A549 (cell line): ENCODE measurements at regions not wholly inside any gene's neighbourhood (a gene's known extent, or its start where the extent isn't known, plus 50 kb on each side); places are given as distances from the start of the nearest gene placed in this dataset.

Experiments used
- ATAC-seq, 2 experiments: fragments of 200-7000 bp in 1 of 2; fragments of >200 bp in 1 of 2; cut with Nextera tagmentation in 1 of 2; cut with Tn5 transposase in 1 of 2; 3 replicates each; pipeline versions ENCODE4 v1.8.0 to v1.9.1; 2018 to 2020; ENCODE audit warnings: mild to moderate bottlenecking in 1 of 2, moderate library complexity in 1 of 2
- CTCF ChIA-PET: fragments of 300-600 bp; sonication (Branson Sonifier 250); formaldehyde crosslinking; extraction: SDS; loops from one replicate; lab custom pipeline; 2021; ENCODE audit warnings: antibody characterized with exemption, inconsistent platforms; lab: Yijun Ruan, JAX
- POLR2A ChIA-PET: fragments of 350-600 bp; formaldehyde crosslinking; extraction: SDS; loops from one replicate; lab custom pipeline; 2021; ENCODE audit warnings: antibody characterized with exemption, inconsistent platforms; lab: Yijun Ruan, JAX
- DNase-seq, 2 experiments: peaks; one replicate each; pipeline versions ENCODE4 v3.0.0 to v3.0.0-alpha.2; 2011 to 2016; ENCODE audit warnings: low read depth in 1 of 2, low spot score in 1 of 2
- FAIRE-seq: peaks from 2 replicates; lab custom pipeline; 2011; peaks lifted over from hg19 to GRCh38; lab: Jason Lieb, UNC
- H3K27ac ChIP-seq, 2 experiments: fragments of >200 bp; sonication (Bioruptor Twin); formaldehyde crosslinking; 3 replicates each; pipeline ENCODE4 v1.5.1; 2016 to 2017
- H3K4me1 ChIP-seq: fragments of >200 bp; sonication (Bioruptor Twin); formaldehyde crosslinking; 3 replicates; pipeline ENCODE4 v1.6.1; 2016
- H3K4me2 ChIP-seq: fragments of >200 bp; sonication (Bioruptor Twin); formaldehyde crosslinking; 3 replicates; pipeline ENCODE4 v1.6.1; 2016
- H3K4me3 ChIP-seq: fragments of >200 bp; sonication (Bioruptor Twin); formaldehyde crosslinking; 3 replicates; pipeline ENCODE4 v1.5.1; 2016
- H3K9me3 ChIP-seq: fragments of >200 bp; sonication (Bioruptor Twin); formaldehyde crosslinking; 3 replicates; pipeline ENCODE4 v1.6.1; 2016
- BHLHE40 ChIP-seq: IDR thresholded peaks from 2 replicates; pipeline ENCODE4 v1.6.1; 2012; ENCODE audit warnings: low read depth, low read length, inconsistent platforms
- CBX2 ChIP-seq: fragments of 200-600 bp; sonication (generic); IDR thresholded peaks from 2 replicates; pipeline ENCODE4 v1.6.1; 2016; ENCODE audit warnings: low read depth, mild to moderate bottlenecking, borderline replicate concordance
- CBX8 ChIP-seq: fragments of 200-600 bp; sonication (generic); IDR thresholded peaks from 2 replicates; pipeline ENCODE4 v1.6.1; 2016
- CHD2 ChIP-seq: fragments of 150-350 bp; IDR thresholded peaks from 2 replicates; pipeline ENCODE4 v1.6.1; 2014; ENCODE audit warnings: low read length; ENCODE audit not compliant: partially characterized antibody
- CHD4 ChIP-seq: fragments of 200-600 bp; sonication (generic); IDR thresholded peaks from 2 replicates; pipeline ENCODE4 v1.6.1; 2016; ENCODE audit warnings: antibody characterized with exemption, mild to moderate bottlenecking, borderline replicate concordance
- E2F6 ChIP-seq: IDR thresholded peaks from 2 replicates; pipeline ENCODE4 v1.6.1; 2012; ENCODE audit warnings: low read depth, borderline replicate concordance
- EHF ChIP-seq: fragments of 250-450 bp; sonication (Bioruptor Pico); IDR thresholded peaks from 2 replicates; pipeline ENCODE4 v1.5.0; 2020; ENCODE audit warnings: mild to moderate bottlenecking
- EP300 ChIP-seq, 2 experiments: fragments of >200 bp; sonication (Bioruptor Twin); formaldehyde crosslinking; IDR thresholded peaks; 2 replicates in 1 of 2; 3 replicates in 1 of 2; pipeline ENCODE4 v1.6.1; 2016 to 2017
- ESRRA ChIP-seq: fragments of 150-350 bp; IDR thresholded peaks from 2 replicates; pipeline ENCODE4 v1.6.1; 2014; ENCODE audit warnings: mild to moderate bottlenecking, low read length, borderline replicate concordance
- FOSB ChIP-seq: fragments of 250-450 bp; sonication (Bioruptor Pico); IDR thresholded peaks from 2 replicates; pipeline ENCODE4 v1.5.0; 2020; ENCODE audit warnings: mild to moderate bottlenecking, moderate library complexity
- FOSL2 ChIP-seq, 2 experiments: fragments of 450-650 bp in 1 of 2; fragments of >200 bp in 1 of 2; sonication (Bioruptor Twin) in 1 of 2; formaldehyde crosslinking; IDR thresholded peaks; 2 replicates each; pipeline versions ENCODE4 v1.5.0 to v1.6.1; 2016 to 2020; ENCODE audit warnings: mild to moderate bottlenecking in 1 of 2, moderate library complexity in 1 of 2
- GATA3 ChIP-seq: IDR thresholded peaks from 2 replicates; pipeline ENCODE4 v1.6.1; 2012; ENCODE audit warnings: borderline replicate concordance
- HDAC2 ChIP-seq: fragments of 200-600 bp; sonication (generic); IDR thresholded peaks from 2 replicates; pipeline ENCODE4 v1.6.1; 2016
- HES2 ChIP-seq: fragments of >200 bp; sonication (Bioruptor Twin); formaldehyde crosslinking; IDR thresholded peaks from 2 replicates; pipeline ENCODE4 v1.6.1; 2016
- HEYL ChIP-seq: fragments of 250-450 bp; sonication (Bioruptor Pico); IDR thresholded peaks from 2 replicates; pipeline ENCODE4 v1.8.0; 2021; ENCODE audit warnings: mild to moderate bottlenecking, moderate library complexity
- HOXA7 ChIP-seq: fragments of 250-450 bp; sonication (Bioruptor Pico); IDR thresholded peaks from 2 replicates; pipeline ENCODE4 v1.5.0; 2020; ENCODE audit warnings: mild to moderate bottlenecking, moderate library complexity
- HOXB13 ChIP-seq: fragments of 250-450 bp; sonication (Bioruptor Pico); IDR thresholded peaks from 2 replicates; pipeline ENCODE4 v1.5.0; 2020; ENCODE audit warnings: low read depth, mild to moderate bottlenecking, moderate library complexity
- KDM5A ChIP-seq: fragments of 200-600 bp; sonication (generic); IDR thresholded peaks from 2 replicates; pipeline ENCODE4 v1.6.1; 2016; ENCODE audit warnings: antibody characterized with exemption, mild to moderate bottlenecking
- MAFK ChIP-seq: fragments of 450-650 bp; IDR thresholded peaks from 2 replicates; pipeline ENCODE4 v1.6.1; 2014; ENCODE audit not compliant: partially characterized antibody
- MAX ChIP-seq: IDR thresholded peaks from 2 replicates; pipeline ENCODE4 v1.6.1; 2012
- NPAS2 ChIP-seq: fragments of 250-450 bp; sonication (Bioruptor Pico); IDR thresholded peaks from 2 replicates; pipeline ENCODE4 v1.8.0; 2022; ENCODE audit warnings: mild to moderate bottlenecking, moderate library complexity, borderline replicate concordance
- NR3C1 ChIP-seq: fragments of >200 bp; sonication (Bioruptor Twin); formaldehyde crosslinking; IDR thresholded peaks from 3 replicates; pipeline ENCODE4 v1.6.1; 2017
- PBX3 ChIP-seq: IDR thresholded peaks from 2 replicates; pipeline ENCODE4 v1.6.1; 2012
- PHF8 ChIP-seq: fragments of 200-600 bp; sonication (generic); IDR thresholded peaks from 2 replicates; pipeline ENCODE4 v1.6.1; 2016; ENCODE audit warnings: low read depth, mild to moderate bottlenecking, antibody characterized with exemption, moderate library complexity, borderline replicate concordance
- POLR2A ChIP-seq: IDR thresholded peaks from 2 replicates; pipeline ENCODE4 v1.6.1; 2012; ENCODE audit warnings: mild to moderate bottlenecking, low read length
- POLR2AphosphoS2 ChIP-seq: conservative IDR thresholded peaks from 2 replicates; pipeline ENCODE4 v1.6.1; 2012; ENCODE audit warnings: low read length, improper control_type of control experiment, inconsistent platforms
- RAD21 ChIP-seq, 2 experiments: fragments of >200 bp in 1 of 2; sonication (Bioruptor Twin) in 1 of 2; formaldehyde crosslinking in 1 of 2; IDR thresholded peaks in 1 of 2; conservative IDR thresholded peaks in 1 of 2; 2 replicates in 1 of 2; 3 replicates in 1 of 2; pipeline ENCODE4 v1.6.1; 2012 to 2018; ENCODE audit warnings: inconsistent platforms in 1 of 2
- RNF2 ChIP-seq: fragments of 200-600 bp; sonication (generic); IDR thresholded peaks from 2 replicates; pipeline ENCODE4 v1.6.1; 2016; ENCODE audit warnings: low read depth, mild to moderate bottlenecking, antibody characterized with exemption, moderate library complexity, borderline replicate concordance
- SREBF2 ChIP-seq: fragments of 450-650 bp; IDR thresholded peaks from 2 replicates; pipeline ENCODE4 v1.6.1; 2014; ENCODE audit warnings: mild to moderate bottlenecking, moderate library complexity
- TFCP2L1 ChIP-seq: fragments of 250-450 bp; sonication (Bioruptor Pico); IDR thresholded peaks from 2 replicates; pipeline ENCODE4 v1.5.0; 2021; ENCODE audit warnings: mild to moderate bottlenecking
- TP53 ChIP-seq: fragments of 250-450 bp; sonication (Bioruptor Pico); IDR thresholded peaks from 2 replicates; pipeline ENCODE4 v1.5.0; 2021; ENCODE audit warnings: mild to moderate bottlenecking, moderate library complexity
- ZNF302 ChIP-seq: fragments of 250-450 bp; sonication (Bioruptor Pico); IDR thresholded peaks from 2 replicates; pipeline ENCODE4 v1.9.0; 2021; ENCODE audit warnings: inconsistent platforms, mild to moderate bottlenecking, moderate library complexity
- ZSCAN20 ChIP-seq: fragments of 250-450 bp; sonication (Bioruptor Pico); IDR thresholded peaks from 2 replicates; pipeline ENCODE4 v1.8.0; 2022; ENCODE audit warnings: mild to moderate bottlenecking, moderate library complexity
- WGBS: methylation state at CpG from one replicate; pipeline ENCODE4 v1.1.6; 2017; ENCODE audit errors: missing lambda C conversion rate; 5-methylcytosine and 5-hydroxymethylcytosine counted together

- Histone ChIP-seq H3K9me3 (no peaks in the 10 kb centered on the region), H3K4me1 (0 out of 3 replicates have a peak, but pooled peaks cover 6% of the 10 kb centered on the region), H3K4me2 (no peak overlapping the region), H3K4me3 (no peak overlapping the region), H3K27ac (no peak overlapping the region)
- 84% methylated on average over 7 of the region's 7 CpGs for WGBS
- ATAC-seq (no peak), FAIRE-seq (no peak), DNase-seq (no peak)
- ChIA-PET CTCF (no interaction called here), POLR2A (no interaction called here)
- TF ChIP-seq EP300 (IDR thresholded peaks at IDR 0.05) (no peak), RNF2 (no peak), PBX3 (no peak), RAD21 (conservative IDR thresholded peaks at IDR 0.05 in 1 of 2, IDR thresholded peaks at IDR 0.05 in 1 of 2) (no peak), TFCP2L1 (CRISPR knock-in tag) (no peak), BHLHE40 (no peak), GATA3 (no peak), NR3C1 (no peak)
These were observed 102.3 kb upstream of the F3 start for GRCh38 chr1:94643819-94644218.

- no peaks in the 10 kb centered on the region for H3K9me3 ChIP-seq
- POLR2A ChIA-PET = no interaction called here
- no peak for FAIRE-seq
- H3K4me2 ChIP-seq = no peak overlapping the region
- WGBS = 91% methylated on average over 6 of the region's 6 CpGs
- TF ChIP-seq FOSB = no peak
- no peak for TF ChIP-seq NPAS2 (CRISPR knock-in tag)
- no peak for TF ChIP-seq RAD21 (conservative IDR thresholded peaks at IDR 0.05 in 1 of 2, IDR thresholded peaks at IDR 0.05 in 1 of 2)
- no peak for TF ChIP-seq CBX8
- TF ChIP-seq TP53 = no peak
- TF ChIP-seq E2F6 = no peak
- no peak for TF ChIP-seq HES2
- TF ChIP-seq ZNF302 (CRISPR knock-in tag) = no peak
- no peak for TF ChIP-seq PHF8
- TF ChIP-seq ZSCAN20 = no peak
- TF ChIP-seq MAFK = no peak
- no peak for TF ChIP-seq EHF (CRISPR knock-in tag)
- no peak for TF ChIP-seq CHD2
- no peak for TF ChIP-seq HDAC2
- TF ChIP-seq BHLHE40 = no peak
- TF ChIP-seq HOXB13 (CRISPR knock-in tag) = no peak
- no peak for TF ChIP-seq MAX
- TF ChIP-seq RNF2 = no peak
- no peak for ATAC-seq
- CTCF ChIA-PET = no interaction called here
- H3K4me3 ChIP-seq = no peak overlapping the region
- H3K27ac ChIP-seq = no peak overlapping the region
- 0 out of 3 replicates have a peak, but pooled peaks cover 6% of the 10 kb centered on the region for H3K4me1 ChIP-seq
- DNase-seq = no peak
These were observed 101.2 kb upstream of the F3 start for GRCh38 chr1:94642617-94643321.

GRCh38 chr1:94641990-94642389 lies 100.4 kb upstream of the F3 start:
- ATAC-seq = no peak
- WGBS = 88% methylated on average over 6 of the region's 6 CpGs
- TF ChIP-seq SREBF2 = no peak
- TF ChIP-seq HOXA7 (CRISPR knock-in tag) = no peak
- no peak for TF ChIP-seq FOSL2 (IDR thresholded peaks at IDR 0.05)
- TF ChIP-seq FOSL2 (CRISPR knock-in tag; IDR thresholded peaks at IDR 0.05) = no peak
- TF ChIP-seq KDM5A = no peak
- TF ChIP-seq CHD4 = no peak
- no peak for TF ChIP-seq HEYL (CRISPR knock-in tag)
- no peak for TF ChIP-seq MAFK
- no peak for TF ChIP-seq POLR2A
- TF ChIP-seq POLR2AphosphoS2 = no peak
- no peak for TF ChIP-seq ESRRA
- TF ChIP-seq CHD2 = no peak
- no peak for TF ChIP-seq EP300 (IDR thresholded peaks at IDR 0.05)
- TF ChIP-seq CBX2 = no peak
- TF ChIP-seq, all 56 proteins: peak for 0
- Histone ChIP-seq H3K27ac (no peak overlapping the region), H3K4me2 (no peak overlapping the region), H3K4me1 (0 out of 3 replicates have a peak, but pooled peaks cover 6% of the 10 kb centered on the region), H3K9me3 (no peaks in the 10 kb centered on the region), H3K4me3 (no peak overlapping the region)
- DNase-seq (no peak), FAIRE-seq (no peak)
- CTCF ChIA-PET = interaction anchor here (1.3 kb wide), 1 partner anchor 11 kb away, joined by 4 read pairs; no protein-coding TSS in a partner anchor
- POLR2A ChIA-PET = no interaction called here
